NCI-H1694 (cell line): ENCODE measurements at regions not wholly inside any gene's neighbourhood (a gene's known extent, or its start where the extent isn't known, plus 50 kb on each side); places are given as distances from the start of the nearest gene placed in this dataset.
"Not testable (repeated sequence)": the region's sequence is repeated elsewhere in the genome, so short reads cannot be mapped to it uniquely, and the experiment has no call there.

Source experiments
- DNase-seq: peaks from one replicate; lab custom pipeline; 2025; lab: John Stamatoyannopoulos, UW

- no peak for DNase-seq
Measured at GRCh38 chr14:44785096-44785495, 176.7 kb downstream of the KLHL28 start.

DNA sequence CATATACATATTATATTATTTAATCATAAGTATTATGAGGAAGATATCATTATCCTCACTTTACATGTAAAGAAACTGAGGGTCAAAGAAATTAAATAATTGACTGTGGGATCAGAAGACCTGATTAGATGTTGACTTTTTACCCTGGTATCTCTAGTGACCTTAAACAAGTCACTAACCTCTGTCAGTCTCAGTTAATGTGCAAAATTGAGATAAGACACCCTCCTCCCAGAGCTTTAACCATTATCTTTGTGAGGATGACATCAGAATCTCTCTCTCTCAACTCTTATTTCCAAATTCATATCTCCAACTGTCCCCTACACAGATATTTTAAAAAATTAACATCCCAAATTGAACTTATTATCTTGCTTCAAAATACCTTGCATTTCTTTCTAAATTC, 177.8 kb downstream of the KLHL28 start:
- DNase-seq, result no peak

GRCh38 chr14:44782775-44783238, 178.9 kb downstream of the KLHL28 start:
- DNase-seq, result no peak

DNA sequence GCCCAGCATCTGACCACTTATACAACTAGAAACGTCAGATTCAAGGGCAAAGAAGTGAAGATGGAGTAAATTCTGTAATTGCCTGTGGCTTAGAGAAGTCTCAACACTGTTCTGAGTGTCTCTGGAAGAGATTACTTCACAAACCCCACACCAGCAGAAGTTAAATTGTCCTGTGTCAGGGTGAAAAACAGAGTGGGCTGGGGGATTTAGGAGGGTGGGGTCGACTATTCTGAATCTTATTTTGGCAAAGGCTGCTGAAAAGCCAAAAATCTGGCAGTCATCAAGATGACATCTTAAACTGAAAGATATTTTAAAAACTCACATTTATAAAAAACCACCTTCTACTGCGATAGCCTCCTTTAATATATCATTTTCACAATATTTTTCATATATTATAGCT, 180.8 kb downstream of the KLHL28 start:
- DNase-seq, result no peak

- DNase-seq, result no peak
Measured at GRCh38 chr14:44778604-44779003, 183.1 kb downstream of the KLHL28 start.

DNA sequence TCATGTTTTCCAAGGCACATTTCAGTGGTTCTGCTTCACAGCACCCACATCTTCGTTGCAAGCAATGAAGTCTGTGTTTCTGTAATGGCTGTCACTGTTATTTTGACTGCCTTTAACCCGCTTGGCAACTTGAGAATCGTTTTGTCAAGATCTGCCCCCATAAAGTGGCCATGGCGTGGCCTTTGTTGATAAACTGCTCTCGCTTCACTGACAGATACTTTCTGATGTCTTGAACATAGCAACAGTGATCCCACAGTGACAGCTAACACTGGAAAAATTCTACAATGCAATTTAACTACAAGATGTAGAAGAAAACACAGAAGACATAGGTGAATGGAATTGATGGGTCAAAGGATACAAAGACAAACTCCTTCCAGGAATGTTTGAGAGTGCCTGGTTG, 184.2 kb downstream of the KLHL28 start:
- DNase-seq, result no peak

DNA sequence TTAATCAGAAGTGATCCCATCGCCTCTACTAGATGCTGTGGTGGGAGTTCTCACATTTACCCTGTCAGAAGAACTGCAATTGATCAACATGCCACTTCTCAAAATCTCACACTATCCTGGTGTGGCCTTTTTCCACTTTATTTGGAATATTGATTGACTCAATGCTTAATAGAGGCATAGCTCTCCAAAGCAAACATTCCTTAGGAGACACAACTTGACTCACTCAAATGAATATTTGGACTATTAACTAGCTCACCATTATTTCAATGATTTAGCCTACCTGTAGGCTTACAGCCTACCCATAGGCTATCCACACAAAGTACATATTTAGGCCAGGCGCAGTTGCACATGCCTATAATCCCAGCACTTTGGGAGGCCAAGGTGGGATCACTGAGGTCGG, 186.5 kb downstream of the KLHL28 start:
- no peak for DNase-seq

DNA sequence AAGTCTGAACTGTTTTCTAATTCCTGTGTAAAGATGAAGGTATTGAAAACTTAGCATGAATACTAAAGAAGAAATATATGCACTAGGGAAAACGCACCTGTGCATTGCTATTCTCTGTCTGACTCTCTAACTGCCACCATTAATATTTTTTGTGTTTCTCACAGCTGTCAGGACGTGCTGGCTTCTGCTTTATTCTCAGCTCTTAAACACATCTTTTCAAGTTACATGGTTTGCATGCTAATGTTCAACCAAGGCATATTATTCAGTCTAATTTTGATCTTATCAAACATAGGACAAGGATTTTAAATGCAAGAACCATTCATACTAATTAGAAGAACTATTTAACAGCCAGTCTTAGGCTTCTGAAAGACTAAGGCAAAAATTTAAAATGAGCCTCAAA, 187.4 kb downstream of the KLHL28 start:
- DNase-seq, result no peak

- no peak for DNase-seq
Measured at GRCh38 chr14:44771496-44771895, 190.3 kb downstream of the KLHL28 start.

DNA sequence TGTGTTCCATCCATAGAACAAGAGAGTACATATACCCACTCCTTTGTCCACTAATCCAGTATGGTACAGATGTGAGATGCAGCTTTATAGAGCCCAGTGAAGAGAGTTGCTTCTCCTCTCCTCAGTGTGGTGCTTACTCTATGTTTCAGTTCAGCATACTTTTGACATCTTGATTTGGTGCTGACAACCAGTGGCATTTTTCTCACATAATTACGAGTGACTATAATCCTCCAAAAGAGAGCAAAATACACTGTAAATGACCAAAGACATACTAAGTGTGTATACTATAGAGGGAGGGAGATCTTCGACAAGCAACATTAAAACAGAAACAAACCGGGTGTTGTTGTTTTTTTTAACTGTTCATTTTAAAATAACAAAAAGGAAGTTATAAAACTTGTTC, 191.5 kb downstream of the KLHL28 start:
- DNase-seq, result no peak

- DNase-seq, result no peak
Measured at GRCh38 chr14:44768935-44769334, 192.8 kb downstream of the KLHL28 start.

GRCh38 chr14:44767646-44768173, 194.0 kb downstream of the KLHL28 start:
- no peak for DNase-seq

DNA sequence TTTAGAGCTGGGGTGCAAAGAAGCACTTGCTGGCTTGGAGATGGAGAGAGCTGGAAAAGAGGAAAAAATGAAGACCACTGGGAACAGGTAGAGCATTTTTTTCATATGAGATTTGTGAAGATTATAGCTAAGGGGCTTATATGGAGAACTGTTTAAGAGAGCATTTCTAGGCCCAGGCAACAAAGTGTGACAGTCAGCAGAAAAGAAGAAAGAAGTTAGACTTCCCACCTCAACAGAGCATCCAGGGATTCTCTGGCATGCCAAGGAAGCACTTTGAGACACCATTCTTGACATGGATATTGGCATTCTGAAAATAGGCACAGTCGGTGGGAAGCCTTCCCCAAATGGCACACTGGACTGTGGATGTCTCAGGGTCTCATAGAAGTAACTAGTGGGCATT, 195.5 kb downstream of the KLHL28 start:
- DNase-seq, result no peak

DNA sequence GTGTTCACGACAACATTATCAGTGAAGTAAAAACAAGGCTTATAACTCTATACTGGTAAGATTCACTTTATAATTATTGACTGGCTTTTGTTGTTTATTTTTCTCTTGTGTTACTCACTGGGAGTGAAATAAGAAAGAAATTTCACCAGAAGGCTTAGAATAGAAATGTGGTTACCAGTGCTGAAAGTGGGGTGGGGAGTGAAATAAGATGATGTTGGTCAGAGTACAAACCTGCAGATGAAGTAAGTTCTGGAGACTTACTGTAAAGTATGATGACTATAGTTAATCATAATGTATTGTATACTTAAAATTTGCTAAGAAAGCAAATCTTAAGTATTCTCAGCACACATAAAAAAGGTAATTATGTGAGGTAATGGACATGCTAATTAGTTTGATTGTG, 198.4 kb downstream of the KLHL28 start:
- no peak for DNase-seq

DNA sequence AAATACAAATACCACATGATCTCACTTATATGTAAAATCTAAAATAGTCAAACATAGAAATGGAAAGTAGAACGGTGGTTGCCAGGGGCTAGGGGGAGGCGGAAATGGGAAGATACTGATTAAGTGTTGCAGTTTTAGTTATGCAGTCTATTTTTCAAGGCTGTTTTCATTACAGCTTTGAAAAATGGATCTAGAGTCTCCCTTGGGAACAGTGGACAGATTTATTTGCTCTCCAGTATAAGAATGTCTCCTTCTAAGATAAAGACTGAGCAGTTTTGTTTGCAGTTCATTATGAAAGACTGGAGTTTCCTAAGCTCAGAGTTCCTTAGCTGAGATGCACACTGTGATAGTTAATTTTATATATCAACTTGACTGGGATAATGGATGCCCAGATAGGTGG, 202.5 kb downstream of the KLHL28 start:
- DNase-seq, result no peak

DNA sequence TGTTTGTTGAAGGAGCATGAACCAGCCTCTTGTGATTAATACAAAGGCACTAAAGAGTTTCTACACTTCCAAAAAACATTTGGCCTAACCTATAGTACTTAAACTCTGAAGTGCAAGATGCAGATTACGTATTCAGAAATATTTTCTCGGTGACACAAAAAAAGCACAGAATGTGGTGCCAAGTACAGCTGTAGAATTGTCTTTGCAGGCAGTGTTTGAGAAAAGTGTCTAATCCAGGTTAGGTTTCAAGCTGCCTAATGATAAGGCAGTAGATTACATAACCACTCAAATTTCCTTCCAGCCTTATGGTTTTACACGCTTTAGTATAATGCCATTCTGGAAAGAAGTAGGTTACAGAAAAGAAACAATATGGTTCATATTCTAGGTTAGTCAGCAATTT, 205.2 kb downstream of the KLHL28 start:
- no peak for DNase-seq

GRCh38 chr14:44745371-44745770, 216.4 kb downstream of the KLHL28 start:
- DNase-seq, result no peak

GRCh38 chr14:44742202-44742601, 219.5 kb downstream of the KLHL28 start:
- DNase-seq, result no peak

DNA sequence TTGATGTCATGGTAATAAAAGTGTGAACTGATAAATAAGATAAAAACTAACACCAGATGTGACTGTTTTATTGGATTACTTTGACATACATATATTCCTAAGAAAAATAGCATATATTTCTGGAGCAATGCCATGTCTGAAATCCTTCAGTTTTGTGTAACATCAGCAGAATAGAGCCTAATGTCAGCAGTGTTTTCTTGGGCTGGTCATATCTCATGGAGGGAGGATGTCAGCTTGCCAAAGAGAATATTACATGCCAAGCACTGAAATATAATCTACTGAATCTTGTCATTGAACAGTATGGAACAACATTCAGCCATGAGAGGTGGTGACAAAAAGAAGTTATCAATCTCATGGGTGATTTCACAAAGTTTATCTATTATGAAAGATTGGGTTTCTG, 220.3 kb downstream of the KLHL28 start:
- DNase-seq, result no peak

DNA sequence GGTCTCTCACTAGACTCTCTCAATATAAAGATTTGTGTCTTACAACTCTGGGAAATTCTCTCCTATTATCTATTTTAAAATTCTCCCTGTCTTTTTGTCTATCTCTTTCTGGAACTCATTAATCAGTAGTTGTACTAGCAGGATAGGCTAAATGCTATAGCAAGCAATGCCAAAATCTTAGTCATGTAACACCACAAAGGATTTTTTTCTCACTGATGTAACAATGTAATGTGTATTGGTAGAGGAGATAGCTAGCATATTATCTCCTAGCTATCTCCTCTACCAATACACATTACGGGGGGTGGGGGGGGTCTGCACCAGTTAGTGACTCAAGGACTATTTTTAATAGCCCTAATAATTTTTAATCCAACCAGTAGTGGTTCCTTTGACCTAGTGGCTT, 225.4 kb downstream of the KLHL28 start:
- DNase-seq, result no peak

DNA sequence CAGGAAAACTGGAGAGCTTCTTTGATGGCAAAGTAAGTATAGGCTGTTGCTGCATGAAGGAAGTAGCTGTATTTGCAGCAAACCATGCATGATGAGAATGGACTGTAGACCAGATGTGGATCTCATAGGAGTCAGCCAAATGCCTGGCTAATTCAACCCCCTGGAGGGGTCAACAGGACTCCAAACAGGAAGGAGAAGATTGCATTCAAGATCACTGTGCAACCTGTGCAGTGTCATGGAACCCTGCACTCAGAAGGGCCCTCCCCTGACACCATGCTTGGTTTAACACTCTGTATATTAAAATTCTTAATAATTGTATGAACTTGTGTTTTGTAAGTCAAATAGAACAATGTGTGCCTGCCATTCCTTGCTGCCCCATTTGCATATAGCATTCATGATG, 225.1 kb upstream of the FSCB start:
- no peak for DNase-seq

GRCh38 chr14:44730860-44731259, 223.8 kb upstream of the FSCB start:
- no peak for DNase-seq

DNA sequence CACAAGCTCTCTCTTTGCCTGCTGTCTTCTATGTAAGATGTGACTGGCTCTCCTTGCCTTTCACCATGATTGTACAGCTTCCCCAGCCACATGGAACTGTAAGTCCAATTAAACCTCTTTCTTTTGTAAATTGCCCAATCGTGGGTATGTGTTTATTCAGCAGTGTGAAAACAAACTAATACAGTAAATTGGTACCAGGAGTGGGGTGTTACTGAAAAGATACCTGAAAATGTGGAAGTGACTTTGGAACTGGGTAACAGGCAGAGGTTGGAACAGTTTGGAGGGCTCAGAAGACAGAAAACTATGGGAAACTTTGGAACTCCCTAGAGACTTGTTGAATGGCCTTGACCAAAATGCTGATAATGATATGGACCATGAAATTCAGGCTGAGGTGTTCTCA, 214.3 kb upstream of the FSCB start:
- DNase-seq, result not testable (repeated sequence)

DNA sequence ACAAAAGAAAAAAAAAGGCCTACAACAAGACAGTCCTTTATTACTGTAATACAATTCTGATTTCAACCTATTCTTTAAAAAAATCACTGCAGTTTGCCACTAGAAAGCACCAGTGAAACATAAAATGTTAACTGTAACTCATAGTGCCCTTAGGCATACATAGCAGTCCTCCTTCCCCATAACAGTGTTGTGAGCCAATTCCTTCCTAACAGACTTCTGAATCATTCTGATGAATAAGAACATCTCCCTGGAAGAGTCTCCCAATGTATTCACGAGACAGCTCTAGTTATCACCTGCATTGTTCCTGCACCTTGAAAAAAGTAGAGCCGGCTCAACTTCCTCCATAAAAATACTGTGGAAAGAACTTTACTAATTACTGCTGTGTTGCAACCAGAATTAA, 213.6 kb upstream of the FSCB start:
- DNase-seq, result no peak
